GM12891 (cell line): ENCODE measurements at regions not wholly inside any gene's neighbourhood (a gene's known extent, or its start where the extent isn't known, plus 50 kb on each side); places are given as distances from the start of the nearest gene placed in this dataset.

Source experiments
- PAX5 ChIP-seq: IDR thresholded peaks from 2 replicates; pipeline ENCODE4 v1.6.1; 2011; ENCODE audit warnings: low read length, moderate library complexity, mild to moderate bottlenecking; ENCODE audit not compliant: insufficient read depth, severe bottlenecking
- POLR2A ChIP-seq: IDR thresholded peaks from 2 replicates; pipeline ENCODE4 v1.6.1; 2011; ENCODE audit warnings: low read depth, low read length, control low read depth
- POLR2AphosphoS5 ChIP-seq: IDR thresholded peaks from 2 replicates; pipeline ENCODE4 v1.6.1; 2011; ENCODE audit warnings: low read depth, low read length, control low read depth
- POU2F2 ChIP-seq: IDR thresholded peaks from 2 replicates; pipeline ENCODE4 v1.6.1; 2011; ENCODE audit warnings: low read depth, mild to moderate bottlenecking, control low read depth, low read length, moderate library complexity
- SPI1 ChIP-seq: IDR thresholded peaks from 2 replicates; pipeline ENCODE4 v1.6.1; 2011; ENCODE audit warnings: low read depth, low read length, control low read depth
- TAF1 ChIP-seq: IDR thresholded peaks from 2 replicates; pipeline ENCODE4 v1.6.1; 2011; ENCODE audit warnings: low read depth, low read length, control low read depth

- no peak for TF ChIP-seq POU2F2
- TF ChIP-seq POLR2AphosphoS5: no peak
- no peak for TF ChIP-seq POLR2A
- TF ChIP-seq SPI1: no peak
- no peak for TF ChIP-seq TAF1
- TF ChIP-seq PAX5: no peak
Measured at GRCh38 chr4:181503687-181504390, 739.4 kb upstream of the TENM3 start.
